ENCODE measurements at regions not wholly inside any gene's neighbourhood (a gene's known extent, or its start where the extent isn't known, plus 50 kb on each side); places are given as distances from the start of the nearest gene placed in this dataset.
"Not testable (repeated sequence)": the region's sequence is repeated elsewhere in the genome, so short reads cannot be mapped to it uniquely, and the experiment has no call there.

- no peaks in the 10 kb centered on the region for H3K9me3 ChIP-seq (replicated peaks)
- H3K4me3 ChIP-seq = no peak overlapping the region
- DNase-seq (ENCODE audit: low read depth in 1 of 2, low spot score in 2 of 2) = no peak
- H3K36me3 ChIP-seq = no peaks in the 10 kb centered on the region
- H3K4me1 ChIP-seq (replicated peaks) = no peaks in the 10 kb centered on the region
- H3K27ac ChIP-seq = no peak overlapping the region
- no peaks in the 10 kb centered on the region for H3K27me3 ChIP-seq (replicated peaks)
Observed at GRCh38 chr9:1929134-1929533, 86.0 kb upstream of the SMARCA2 start.

- H3K4me1 ChIP-seq (replicated peaks) = no peaks in the 10 kb centered on the region
- H3K9me3 ChIP-seq (replicated peaks) = no peaks in the 10 kb centered on the region
- H3K4me3 ChIP-seq = no peak overlapping the region
- H3K27me3 ChIP-seq (replicated peaks) = no peaks in the 10 kb centered on the region
- no peaks in the 10 kb centered on the region for H3K36me3 ChIP-seq
- H3K27ac ChIP-seq = no peak overlapping the region
- no peak for DNase-seq (ENCODE audit: low read depth in 1 of 2, low spot score in 2 of 2)
Observed at GRCh38 chr9:1929722-1930244, 85.4 kb upstream of the SMARCA2 start.

GRCh38 chr9:1930245-1930736 lies 84.9 kb upstream of the SMARCA2 start:
- H3K27ac ChIP-seq; H3K27me3 ChIP-seq (replicated peaks); H3K9me3 ChIP-seq (replicated peaks); H3K4me1 ChIP-seq (replicated peaks); H3K36me3 ChIP-seq; H3K4me3 ChIP-seq; DNase-seq (ENCODE audit: low read depth in 1 of 2, low spot score in 2 of 2): not testable (repeated sequence)

- no peak overlapping the region for H3K4me3 ChIP-seq
- H3K27me3 ChIP-seq (replicated peaks) = no peaks in the 10 kb centered on the region
- H3K9me3 ChIP-seq (replicated peaks) = no peaks in the 10 kb centered on the region
- no peak for DNase-seq (ENCODE audit: low read depth in 1 of 2, low spot score in 2 of 2)
- H3K36me3 ChIP-seq = no peaks in the 10 kb centered on the region
- no peak overlapping the region for H3K27ac ChIP-seq
- H3K4me1 ChIP-seq (replicated peaks) = no peaks in the 10 kb centered on the region
Observed at GRCh38 chr9:1938135-1938534, 77.0 kb upstream of the SMARCA2 start.

- no peaks in the 10 kb centered on the region for H3K9me3 ChIP-seq (replicated peaks)
- no peak for DNase-seq (ENCODE audit: low read depth in 1 of 2, low spot score in 2 of 2)
- no peaks in the 10 kb centered on the region for H3K27me3 ChIP-seq (replicated peaks)
- H3K4me1 ChIP-seq (replicated peaks) = no peaks in the 10 kb centered on the region
- no peak overlapping the region for H3K4me3 ChIP-seq
- no peak overlapping the region for H3K27ac ChIP-seq
- no peaks in the 10 kb centered on the region for H3K36me3 ChIP-seq
Observed at GRCh38 chr9:1938675-1939170, 76.4 kb upstream of the SMARCA2 start.

GRCh38 chr9:1939466-1939865 lies 75.7 kb upstream of the SMARCA2 start:
- Histone ChIP-seq H3K4me1 (replicated peaks) (no peaks in the 10 kb centered on the region), H3K36me3 (no peaks in the 10 kb centered on the region), H3K27ac (no peak overlapping the region), H3K27me3 (replicated peaks) (no peaks in the 10 kb centered on the region), H3K9me3 (replicated peaks) (no peaks in the 10 kb centered on the region), H3K4me3 (no peak overlapping the region)
- no peak for DNase-seq (ENCODE audit: low read depth in 1 of 2, low spot score in 2 of 2)

GRCh38 chr9:1939926-1940368 lies 75.2 kb upstream of the SMARCA2 start:
- DNase-seq (ENCODE audit: low read depth in 1 of 2, low spot score in 2 of 2) = no peak
- Histone ChIP-seq H3K27me3 (replicated peaks) (no peaks in the 10 kb centered on the region), H3K36me3 (no peaks in the 10 kb centered on the region), H3K27ac (no peak overlapping the region), H3K4me1 (replicated peaks) (no peaks in the 10 kb centered on the region), H3K9me3 (replicated peaks) (no peaks in the 10 kb centered on the region), H3K4me3 (no peak overlapping the region)

- Histone ChIP-seq H3K27ac (no peak overlapping the region), H3K4me3 (no peak overlapping the region), H3K36me3 (no peaks in the 10 kb centered on the region), H3K27me3 (replicated peaks) (no peaks in the 10 kb centered on the region), H3K4me1 (replicated peaks) (no peaks in the 10 kb centered on the region), H3K9me3 (replicated peaks) (no peaks in the 10 kb centered on the region)
- DNase-seq (ENCODE audit: low read depth in 1 of 2, low spot score in 2 of 2) = no peak
Observed at GRCh38 chr9:1941989-1942388, 73.2 kb upstream of the SMARCA2 start.

- Histone ChIP-seq H3K4me1 (replicated peaks) (no peaks in the 10 kb centered on the region), H3K4me3 (no peak overlapping the region), H3K36me3 (no peaks in the 10 kb centered on the region), H3K27me3 (replicated peaks) (no peaks in the 10 kb centered on the region), H3K9me3 (replicated peaks) (no peaks in the 10 kb centered on the region), H3K27ac (no peak overlapping the region)
- no peak for DNase-seq (ENCODE audit: low read depth in 1 of 2, low spot score in 2 of 2)
Observed at GRCh38 chr9:1946526-1947283, 68.4 kb upstream of the SMARCA2 start.

- H3K27ac ChIP-seq = no peak overlapping the region
- no peaks in the 10 kb centered on the region for H3K4me1 ChIP-seq (replicated peaks)
- no peak for DNase-seq (ENCODE audit: low read depth in 1 of 2, low spot score in 2 of 2)
- no peaks in the 10 kb centered on the region for H3K9me3 ChIP-seq (replicated peaks)
- no peaks in the 10 kb centered on the region for H3K27me3 ChIP-seq (replicated peaks)
- no peak overlapping the region for H3K4me3 ChIP-seq
- H3K36me3 ChIP-seq = no peaks in the 10 kb centered on the region
Observed at GRCh38 chr9:1947438-1947837, 67.7 kb upstream of the SMARCA2 start.

GRCh38 chr9:1948541-1948940 lies 66.6 kb upstream of the SMARCA2 start:
- Histone ChIP-seq H3K36me3 (no peaks in the 10 kb centered on the region), H3K4me1 (replicated peaks) (no peaks in the 10 kb centered on the region), H3K4me3 (no peak overlapping the region), H3K9me3 (replicated peaks) (no peaks in the 10 kb centered on the region), H3K27me3 (replicated peaks) (no peaks in the 10 kb centered on the region), H3K27ac (no peak overlapping the region)
- DNase-seq (ENCODE audit: low read depth in 1 of 2, low spot score in 2 of 2) = no peak

GRCh38 chr9:1951446-1951845 lies 63.7 kb upstream of the SMARCA2 start:
- Histone ChIP-seq H3K4me3 (no peak overlapping the region), H3K36me3 (no peaks in the 10 kb centered on the region), H3K9me3 (replicated peaks) (no peaks in the 10 kb centered on the region), H3K27me3 (replicated peaks) (no peaks in the 10 kb centered on the region), H3K27ac (no peak overlapping the region), H3K4me1 (replicated peaks) (no peaks in the 10 kb centered on the region)
- DNase-seq (ENCODE audit: low read depth in 1 of 2, low spot score in 2 of 2) = no peak

- no peaks in the 10 kb centered on the region for H3K27me3 ChIP-seq (replicated peaks)
- no peaks in the 10 kb centered on the region for H3K36me3 ChIP-seq
- no peaks in the 10 kb centered on the region for H3K4me1 ChIP-seq (replicated peaks)
- H3K9me3 ChIP-seq (replicated peaks) = no peaks in the 10 kb centered on the region
- no peak overlapping the region for H3K4me3 ChIP-seq
- no peak overlapping the region for H3K27ac ChIP-seq
- no peak for DNase-seq (ENCODE audit: low read depth in 1 of 2, low spot score in 2 of 2)
Observed at GRCh38 chr9:1952001-1952400, 63.1 kb upstream of the SMARCA2 start.

GRCh38 chr9:1954238-1954637 lies 60.9 kb upstream of the SMARCA2 start:
- no peak for DNase-seq (ENCODE audit: low read depth in 1 of 2, low spot score in 2 of 2)
- Histone ChIP-seq H3K4me1 (replicated peaks) (no peaks in the 10 kb centered on the region), H3K9me3 (replicated peaks) (no peaks in the 10 kb centered on the region), H3K27me3 (replicated peaks) (no peaks in the 10 kb centered on the region), H3K4me3 (no peak overlapping the region), H3K36me3 (no peaks in the 10 kb centered on the region), H3K27ac (no peak overlapping the region)

Measured in SJSA1 (cell line).